A549 (cell line): ENCODE measurements at regions not wholly inside any gene's neighbourhood (a gene's known extent, or its start where the extent isn't known, plus 50 kb on each side); places are given as distances from the start of the nearest gene placed in this dataset.

Source experiments
- ATAC-seq, 2 experiments: fragments of 200-7000 bp in 1 of 2; fragments of >200 bp in 1 of 2; cut with Nextera tagmentation in 1 of 2; cut with Tn5 transposase in 1 of 2; 3 replicates each; pipeline versions ENCODE4 v1.8.0 to v1.9.1; 2018 to 2020; ENCODE audit warnings: mild to moderate bottlenecking in 1 of 2, moderate library complexity in 1 of 2
- CTCF ChIA-PET: fragments of 300-600 bp; sonication (Branson Sonifier 250); formaldehyde crosslinking; extraction: SDS; loops from one replicate; lab custom pipeline; 2021; ENCODE audit warnings: antibody characterized with exemption, inconsistent platforms; lab: Yijun Ruan, JAX
- POLR2A ChIA-PET: fragments of 350-600 bp; formaldehyde crosslinking; extraction: SDS; loops from one replicate; lab custom pipeline; 2021; ENCODE audit warnings: antibody characterized with exemption, inconsistent platforms; lab: Yijun Ruan, JAX
- DNase-seq, 2 experiments: peaks; one replicate each; pipeline versions ENCODE4 v3.0.0 to v3.0.0-alpha.2; 2011 to 2016; ENCODE audit warnings: low read depth in 1 of 2, low spot score in 1 of 2
- FAIRE-seq: peaks from 2 replicates; lab custom pipeline; 2011; peaks lifted over from hg19 to GRCh38; lab: Jason Lieb, UNC
- H3K27ac ChIP-seq, 2 experiments: fragments of >200 bp; sonication (Bioruptor Twin); formaldehyde crosslinking; 3 replicates each; pipeline ENCODE4 v1.5.1; 2016 to 2017
- H3K4me1 ChIP-seq: fragments of >200 bp; sonication (Bioruptor Twin); formaldehyde crosslinking; 3 replicates; pipeline ENCODE4 v1.6.1; 2016
- H3K4me2 ChIP-seq: fragments of >200 bp; sonication (Bioruptor Twin); formaldehyde crosslinking; 3 replicates; pipeline ENCODE4 v1.6.1; 2016
- H3K4me3 ChIP-seq: fragments of >200 bp; sonication (Bioruptor Twin); formaldehyde crosslinking; 3 replicates; pipeline ENCODE4 v1.5.1; 2016
- H3K9me3 ChIP-seq: fragments of >200 bp; sonication (Bioruptor Twin); formaldehyde crosslinking; 3 replicates; pipeline ENCODE4 v1.6.1; 2016
- CHD2 ChIP-seq: fragments of 150-350 bp; IDR thresholded peaks from 2 replicates; pipeline ENCODE4 v1.6.1; 2014; ENCODE audit warnings: low read length; ENCODE audit not compliant: partially characterized antibody
- CHD4 ChIP-seq: fragments of 200-600 bp; sonication (generic); IDR thresholded peaks from 2 replicates; pipeline ENCODE4 v1.6.1; 2016; ENCODE audit warnings: antibody characterized with exemption, mild to moderate bottlenecking, borderline replicate concordance
- EHMT2 ChIP-seq: fragments of 200-600 bp; sonication (generic); IDR thresholded peaks from 2 replicates; pipeline ENCODE4 v1.6.1; 2016; ENCODE audit warnings: antibody characterized with exemption, low read depth, mild to moderate bottlenecking, moderate library complexity
- ELK1 ChIP-seq: fragments of 150-350 bp; IDR thresholded peaks from 2 replicates; pipeline ENCODE4 v1.6.1; 2014; ENCODE audit warnings: low read depth, mild to moderate bottlenecking, low read length
- EP300 ChIP-seq, 2 experiments: fragments of >200 bp; sonication (Bioruptor Twin); formaldehyde crosslinking; IDR thresholded peaks; 2 replicates in 1 of 2; 3 replicates in 1 of 2; pipeline ENCODE4 v1.6.1; 2016 to 2017
- ESRRA ChIP-seq: fragments of 150-350 bp; IDR thresholded peaks from 2 replicates; pipeline ENCODE4 v1.6.1; 2014; ENCODE audit warnings: mild to moderate bottlenecking, low read length, borderline replicate concordance
- FOSB ChIP-seq: fragments of 250-450 bp; sonication (Bioruptor Pico); IDR thresholded peaks from 2 replicates; pipeline ENCODE4 v1.5.0; 2020; ENCODE audit warnings: mild to moderate bottlenecking, moderate library complexity
- FOSL2 ChIP-seq, 2 experiments: fragments of 450-650 bp in 1 of 2; fragments of >200 bp in 1 of 2; sonication (Bioruptor Twin) in 1 of 2; formaldehyde crosslinking; IDR thresholded peaks; 2 replicates each; pipeline versions ENCODE4 v1.5.0 to v1.6.1; 2016 to 2020; ENCODE audit warnings: mild to moderate bottlenecking in 1 of 2, moderate library complexity in 1 of 2
- FOXS1 ChIP-seq: fragments of 250-450 bp; sonication (Bioruptor Pico); IDR thresholded peaks from 2 replicates; pipeline ENCODE4 v1.5.0; 2020; ENCODE audit warnings: mild to moderate bottlenecking, moderate library complexity
- GATA3 ChIP-seq: IDR thresholded peaks from 2 replicates; pipeline ENCODE4 v1.6.1; 2012; ENCODE audit warnings: borderline replicate concordance
- HES2 ChIP-seq: fragments of >200 bp; sonication (Bioruptor Twin); formaldehyde crosslinking; IDR thresholded peaks from 2 replicates; pipeline ENCODE4 v1.6.1; 2016
- HMGXB4 ChIP-seq: fragments of 250-450 bp; sonication (Bioruptor Pico); IDR thresholded peaks from 2 replicates; pipeline ENCODE4 v1.5.0; 2021; ENCODE audit warnings: mild to moderate bottlenecking, moderate library complexity, borderline replicate concordance
- HOXB13 ChIP-seq: fragments of 250-450 bp; sonication (Bioruptor Pico); IDR thresholded peaks from 2 replicates; pipeline ENCODE4 v1.5.0; 2020; ENCODE audit warnings: low read depth, mild to moderate bottlenecking, moderate library complexity
- JUNB ChIP-seq: fragments of >200 bp; sonication (Bioruptor Twin); formaldehyde crosslinking; IDR thresholded peaks from 2 replicates; pipeline ENCODE4 v1.6.1; 2016
- KDM1A ChIP-seq: fragments of 200-600 bp; sonication (generic); IDR thresholded peaks from 2 replicates; pipeline ENCODE4 v1.6.1; 2016; ENCODE audit warnings: low read depth, mild to moderate bottlenecking
- KDM5A ChIP-seq: fragments of 200-600 bp; sonication (generic); IDR thresholded peaks from 2 replicates; pipeline ENCODE4 v1.6.1; 2016; ENCODE audit warnings: antibody characterized with exemption, mild to moderate bottlenecking
- MAX ChIP-seq: IDR thresholded peaks from 2 replicates; pipeline ENCODE4 v1.6.1; 2012
- MYC ChIP-seq: IDR thresholded peaks from 2 replicates; pipeline ENCODE4 v1.6.1; 2012; ENCODE audit warnings: mild to moderate bottlenecking, inconsistent platforms, low read length, improper control_type of control experiment, borderline replicate concordance
- NFE2L2 ChIP-seq: fragments of 150-350 bp; conservative IDR thresholded peaks from 2 replicates; pipeline ENCODE4 v1.6.1; 2014; ENCODE audit warnings: low read length
- NR3C1 ChIP-seq: fragments of >200 bp; sonication (Bioruptor Twin); formaldehyde crosslinking; IDR thresholded peaks from 3 replicates; pipeline ENCODE4 v1.6.1; 2017
- PBX3 ChIP-seq: IDR thresholded peaks from 2 replicates; pipeline ENCODE4 v1.6.1; 2012
- POLR2A ChIP-seq: IDR thresholded peaks from 2 replicates; pipeline ENCODE4 v1.6.1; 2012; ENCODE audit warnings: mild to moderate bottlenecking, low read length
- RAD21 ChIP-seq, 2 experiments: fragments of >200 bp in 1 of 2; sonication (Bioruptor Twin) in 1 of 2; formaldehyde crosslinking in 1 of 2; IDR thresholded peaks in 1 of 2; conservative IDR thresholded peaks in 1 of 2; 2 replicates in 1 of 2; 3 replicates in 1 of 2; pipeline ENCODE4 v1.6.1; 2012 to 2018; ENCODE audit warnings: inconsistent platforms in 1 of 2
- RARB ChIP-seq: fragments of 250-450 bp; sonication (Bioruptor Pico); IDR thresholded peaks from 2 replicates; pipeline ENCODE4 v1.8.0; 2021; ENCODE audit warnings: mild to moderate bottlenecking, moderate library complexity
- RNF2 ChIP-seq: fragments of 200-600 bp; sonication (generic); IDR thresholded peaks from 2 replicates; pipeline ENCODE4 v1.6.1; 2016; ENCODE audit warnings: low read depth, mild to moderate bottlenecking, antibody characterized with exemption, moderate library complexity, borderline replicate concordance
- WGBS: methylation state at CpG from one replicate; pipeline ENCODE4 v1.1.6; 2017; ENCODE audit errors: missing lambda C conversion rate; 5-methylcytosine and 5-hydroxymethylcytosine counted together

GRCh38 chr4:182102576-182102975 lies 140.6 kb upstream of the TENM3 start:
- Histone ChIP-seq H3K4me1 (no peaks in the 10 kb centered on the region), H3K4me2 (no peak overlapping the region), H3K4me3 (no peak overlapping the region), H3K9me3 (no peaks in the 10 kb centered on the region), H3K27ac (no peak overlapping the region)
- FAIRE-seq (no peak), ATAC-seq (no peak), DNase-seq (no peak)
- TF ChIP-seq CHD4: no peak
- no peak for TF ChIP-seq ESRRA
- no peak for TF ChIP-seq MYC
- no peak for TF ChIP-seq EP300 (IDR thresholded peaks at IDR 0.05)
- TF ChIP-seq CHD2: no peak
- TF ChIP-seq HOXB13 (CRISPR knock-in tag): no peak
- no peak for TF ChIP-seq KDM1A
- TF ChIP-seq FOSB (CRISPR knock-in tag): no peak
- TF ChIP-seq NFE2L2: no peak
- no peak for TF ChIP-seq EHMT2
- no peak for TF ChIP-seq RNF2
- TF ChIP-seq MAX: no peak
- TF ChIP-seq HMGXB4 (CRISPR knock-in tag): no peak
- TF ChIP-seq RARB (CRISPR knock-in tag): no peak
- TF ChIP-seq FOSL2 (IDR thresholded peaks at IDR 0.05): no peak
- TF ChIP-seq FOSL2 (CRISPR knock-in tag; IDR thresholded peaks at IDR 0.05): no peak
- no peak for TF ChIP-seq PBX3
- TF ChIP-seq FOXS1: no peak
- TF ChIP-seq ELK1: no peak
- no peak for TF ChIP-seq KDM5A
- no peak for TF ChIP-seq GATA3
- ChIA-PET POLR2A (no interaction called here), CTCF (no interaction called here)
- 20% methylated on average over 3 of the region's 3 CpGs for WGBS

GRCh38 chr4:182103614-182104319 lies 139.4 kb upstream of the TENM3 start:
- ChIA-PET CTCF (no interaction called here), POLR2A (no interaction called here)
- H3K4me1 ChIP-seq: no peaks in the 10 kb centered on the region
- no peak overlapping the region for H3K4me2 ChIP-seq
- no peaks in the 10 kb centered on the region for H3K9me3 ChIP-seq
- no peak for ATAC-seq
- no peak for DNase-seq
- no peak for FAIRE-seq
- TF ChIP-seq FOSL2 (IDR thresholded peaks at IDR 0.05) (no peak), FOSL2 (CRISPR knock-in tag; IDR thresholded peaks at IDR 0.05) (no peak), HES2 (no peak), EHMT2 (no peak), FOXS1 (no peak), JUNB (no peak), RARB (CRISPR knock-in tag) (no peak), NR3C1 (no peak), POLR2A (no peak), RAD21 (conservative IDR thresholded peaks at IDR 0.05 in 1 of 2, IDR thresholded peaks at IDR 0.05 in 1 of 2) (no peak), KDM5A (no peak)
- TF ChIP-seq, all 56 proteins: peak for 0
- Histone ChIP-seq H3K4me3 (no peak overlapping the region), H3K27ac (no peak overlapping the region)
- WGBS: 5% methylated on average over 5 of the region's 5 CpGs
